ENCODE measurements at regions not wholly inside any gene's neighbourhood (a gene's known extent, or its start where the extent isn't known, plus 50 kb on each side); places are given as distances from the start of the nearest gene placed in this dataset.

GRCh38 chr14:82724316-82724715, 1190.7 kb upstream of the SEL1L start:
- no TSS peak for BruUV-seq (replicated peaks)
- Histone ChIP-seq H3K36me3 (ENCODE audit: insufficient read depth, low read length) (no peaks in the 10 kb centered on the region), H3K79me2 (ENCODE audit: insufficient read depth, low read depth, low read length) (no peaks in the 10 kb centered on the region), H2AFZ (ENCODE audit: low read length) (no peak overlapping the region), H3K9me2 (ENCODE audit: insufficient read depth, low read length) (no peaks in the 10 kb centered on the region), H3K27ac (ENCODE audit: low read depth, low read length, poor library complexity, severe bottlenecking) (no peak overlapping the region), H3K9me3 (ENCODE audit: low read length) (no peaks in the 10 kb centered on the region), H3K4me3 (ENCODE audit: low read depth, low read length, poor library complexity, severe bottlenecking) (no peak overlapping the region), H3K4me2 (ENCODE audit: low read length) (no peak overlapping the region), H3K4me1 (ENCODE audit: insufficient read depth, low read length, poor library complexity, severe bottlenecking) (no peaks in the 10 kb centered on the region), H4K20me1 (ENCODE audit: insufficient read depth, low read length) (no peaks in the 10 kb centered on the region)
- DNase-seq (ENCODE audit: low spot score): no peak
- intact Hi-C loops (cut with micrococcal nuclease; ENCODE audit: unreplicated experiment): no loop called here
- CTCF ChIA-PET (ENCODE audit: unreplicated experiment): no interaction called here
- POLR2A ChIA-PET: no interaction called here
- TF ChIP-seq CTCF (conservative IDR thresholded peaks at IDR 0.05; ENCODE audit: low read length): no peak
- TF ChIP-seq EZH2phosphoT487 (IDR thresholded peaks at IDR 0.05; ENCODE audit: borderline replicate concordance, low read depth, low read length): no peak

- no peaks in the 10 kb centered on the region for H3K36me3 ChIP-seq (ENCODE audit: insufficient read depth, low read length)
- ChIA-PET CTCF (ENCODE audit: unreplicated experiment) (no interaction called here), POLR2A (no interaction called here)
- H3K4me2 ChIP-seq (ENCODE audit: low read length): no peak overlapping the region
- no TSS peak for BruUV-seq (replicated peaks)
- no peak overlapping the region for H3K27ac ChIP-seq (ENCODE audit: low read depth, low read length, poor library complexity, severe bottlenecking)
- H3K4me3 ChIP-seq (ENCODE audit: low read depth, low read length, poor library complexity, severe bottlenecking): no peak overlapping the region
- DNase-seq (ENCODE audit: low spot score): no peak
- H3K4me1 ChIP-seq (ENCODE audit: insufficient read depth, low read length, poor library complexity, severe bottlenecking): no peaks in the 10 kb centered on the region
- no peaks in the 10 kb centered on the region for H3K79me2 ChIP-seq (ENCODE audit: insufficient read depth, low read depth, low read length)
- H4K20me1 ChIP-seq (ENCODE audit: insufficient read depth, low read length): no peaks in the 10 kb centered on the region
- H2AFZ ChIP-seq (ENCODE audit: low read length): no peak overlapping the region
- H3K9me3 ChIP-seq (ENCODE audit: low read length): no peaks in the 10 kb centered on the region
- intact Hi-C loops (cut with micrococcal nuclease; ENCODE audit: unreplicated experiment): no loop called here
- no peaks in the 10 kb centered on the region for H3K9me2 ChIP-seq (ENCODE audit: insufficient read depth, low read length)
- no peak for TF ChIP-seq EZH2phosphoT487 (IDR thresholded peaks at IDR 0.05; ENCODE audit: borderline replicate concordance, low read depth, low read length)
- no peak for TF ChIP-seq CTCF (conservative IDR thresholded peaks at IDR 0.05; ENCODE audit: low read length)
Measured at GRCh38 chr14:82725213-82725612, 1191.6 kb upstream of the SEL1L start.

- DNase-seq (ENCODE audit: low spot score): no peak
- no peak overlapping the region for H3K4me3 ChIP-seq (ENCODE audit: low read depth, low read length, poor library complexity, severe bottlenecking)
- no peaks in the 10 kb centered on the region for H4K20me1 ChIP-seq (ENCODE audit: insufficient read depth, low read length)
- H2AFZ ChIP-seq (ENCODE audit: low read length): no peak overlapping the region
- H3K27ac ChIP-seq (ENCODE audit: low read depth, low read length, poor library complexity, severe bottlenecking): no peak overlapping the region
- H3K9me2 ChIP-seq (ENCODE audit: insufficient read depth, low read length): no peaks in the 10 kb centered on the region
- intact Hi-C loops (cut with micrococcal nuclease; ENCODE audit: unreplicated experiment): no loop called here
- ChIA-PET POLR2A (interaction anchor here (0.6 to 1.1 kb wide), 2 partner anchors 19 to 709 kb away, joined by 3 to 4 read pairs; no protein-coding TSS in a partner anchor), CTCF (ENCODE audit: unreplicated experiment) (no interaction called here)
- H3K4me1 ChIP-seq (ENCODE audit: insufficient read depth, low read length, poor library complexity, severe bottlenecking): no peaks in the 10 kb centered on the region
- H3K4me2 ChIP-seq (ENCODE audit: low read length): no peak overlapping the region
- no peaks in the 10 kb centered on the region for H3K9me3 ChIP-seq (ENCODE audit: low read length)
- TF ChIP-seq CTCF (conservative IDR thresholded peaks at IDR 0.05; ENCODE audit: low read length) (no peak), EZH2phosphoT487 (IDR thresholded peaks at IDR 0.05; ENCODE audit: borderline replicate concordance, low read depth, low read length) (no peak)
- H3K36me3 ChIP-seq (ENCODE audit: insufficient read depth, low read length): no peaks in the 10 kb centered on the region
- no TSS peak for BruUV-seq (replicated peaks)
- H3K79me2 ChIP-seq (ENCODE audit: insufficient read depth, low read depth, low read length): no peaks in the 10 kb centered on the region
Measured at GRCh38 chr14:82731526-82731925, 1197.9 kb upstream of the SEL1L start.

Measured in OCI-LY7 (cell line).